Cardiac muscle cell (in vitro differentiated cells and primary cell): ENCODE measurements at regions not wholly inside any gene's neighbourhood (a gene's known extent, or its start where the extent isn't known, plus 50 kb on each side); places are given as distances from the start of the nearest gene placed in this dataset.

Source experiments
- DNase-seq, 2 donors: peaks; one replicate each; pipeline versions ENCODE4 v3.0.0 to v3.0.0-alpha.2; 2010 to 2017; ENCODE audit warnings: low read depth in 1 of 2, low spot score in 1 of 2
- H3K27ac ChIP-seq: fragments of 200-600 bp; sonication (generic); 2 replicates; pipeline ENCODE4 v1.5.1; 2016
- H3K27me3 ChIP-seq: fragments of 200-600 bp; sonication (generic); 2 replicates; pipeline ENCODE4 v1.6.0; 2016; ENCODE audit warnings: control low read depth
- H3K36me3 ChIP-seq: fragments of 200-600 bp; sonication (generic); 2 replicates; pipeline ENCODE4 v1.5.1; 2016; ENCODE audit warnings: control low read depth
- H3K4me1 ChIP-seq: fragments of 200-600 bp; sonication (generic); 2 replicates; pipeline ENCODE4 v1.8.1; 2017; ENCODE audit warnings: low read depth, mild to moderate bottlenecking, mixed run types
- H3K4me3 ChIP-seq: fragments of 200-600 bp; sonication (generic); 2 replicates; pipeline ENCODE4 v1.5.1; 2016; ENCODE audit warnings: mild to moderate bottlenecking
- H3K9me3 ChIP-seq: fragments of 200-600 bp; sonication (generic); 2 replicates; pipeline ENCODE4 v1.5.1; 2017; ENCODE audit warnings: low read depth, mild to moderate bottlenecking, control low read depth
- TF ChIP-seq, protein P1 (sequence below): IDR thresholded peaks from 2 replicates; pipeline ENCODE4 v1.5.1; 2012; ENCODE audit warnings: low read depth, mild to moderate bottlenecking, low read length

DNA sequence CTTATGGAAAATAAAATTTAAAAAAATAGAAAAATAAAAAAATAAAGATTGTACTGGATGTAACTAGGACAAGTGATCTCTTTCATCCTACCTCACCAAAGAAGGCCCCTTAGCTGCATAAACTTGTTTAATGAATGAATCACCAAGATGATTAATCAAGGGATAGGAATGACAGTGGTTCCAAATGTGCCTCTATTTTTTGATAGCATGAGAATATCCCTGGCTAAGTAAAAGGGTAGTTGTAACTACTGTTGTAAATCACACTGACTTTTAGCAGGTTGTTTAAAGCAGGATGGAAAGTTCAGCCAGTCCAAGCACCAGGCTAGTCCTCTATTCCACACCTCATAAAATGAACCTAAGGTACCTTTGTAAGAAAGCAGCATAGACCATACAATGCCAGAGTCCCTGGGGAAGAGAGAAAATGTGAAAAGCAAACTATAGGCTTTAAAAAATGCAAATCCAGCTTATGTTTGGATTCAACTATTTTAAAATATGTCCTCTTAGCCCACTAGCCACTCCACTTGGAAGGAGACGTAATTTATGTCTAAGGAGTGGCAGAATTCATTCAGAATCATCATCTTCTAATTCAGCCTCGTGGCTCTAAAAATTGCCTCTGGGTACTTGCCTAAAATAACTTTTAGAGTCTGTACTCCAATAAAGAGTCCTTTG lies 126.8 kb downstream of the SKIDA1 start:
- Histone ChIP-seq H3K4me1 (peaks cover 12% of the 10 kb centered on the region), H3K4me3 (no peak overlapping the region), H3K36me3 (no peaks in the 10 kb centered on the region), H3K27ac (peak overlapping the region; percentile 52), H3K27me3 (no peaks in the 10 kb centered on the region), H3K9me3 (no peaks in the 10 kb centered on the region)
- no peak for DNase-seq
- TF ChIP-seq, protein P1, sequence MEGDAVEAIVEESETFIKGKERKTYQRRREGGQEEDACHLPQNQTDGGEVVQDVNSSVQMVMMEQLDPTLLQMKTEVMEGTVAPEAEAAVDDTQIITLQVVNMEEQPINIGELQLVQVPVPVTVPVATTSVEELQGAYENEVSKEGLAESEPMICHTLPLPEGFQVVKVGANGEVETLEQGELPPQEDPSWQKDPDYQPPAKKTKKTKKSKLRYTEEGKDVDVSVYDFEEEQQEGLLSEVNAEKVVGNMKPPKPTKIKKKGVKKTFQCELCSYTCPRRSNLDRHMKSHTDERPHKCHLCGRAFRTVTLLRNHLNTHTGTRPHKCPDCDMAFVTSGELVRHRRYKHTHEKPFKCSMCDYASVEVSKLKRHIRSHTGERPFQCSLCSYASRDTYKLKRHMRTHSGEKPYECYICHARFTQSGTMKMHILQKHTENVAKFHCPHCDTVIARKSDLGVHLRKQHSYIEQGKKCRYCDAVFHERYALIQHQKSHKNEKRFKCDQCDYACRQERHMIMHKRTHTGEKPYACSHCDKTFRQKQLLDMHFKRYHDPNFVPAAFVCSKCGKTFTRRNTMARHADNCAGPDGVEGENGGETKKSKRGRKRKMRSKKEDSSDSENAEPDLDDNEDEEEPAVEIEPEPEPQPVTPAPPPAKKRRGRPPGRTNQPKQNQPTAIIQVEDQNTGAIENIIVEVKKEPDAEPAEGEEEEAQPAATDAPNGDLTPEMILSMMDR: no peak

DNA sequence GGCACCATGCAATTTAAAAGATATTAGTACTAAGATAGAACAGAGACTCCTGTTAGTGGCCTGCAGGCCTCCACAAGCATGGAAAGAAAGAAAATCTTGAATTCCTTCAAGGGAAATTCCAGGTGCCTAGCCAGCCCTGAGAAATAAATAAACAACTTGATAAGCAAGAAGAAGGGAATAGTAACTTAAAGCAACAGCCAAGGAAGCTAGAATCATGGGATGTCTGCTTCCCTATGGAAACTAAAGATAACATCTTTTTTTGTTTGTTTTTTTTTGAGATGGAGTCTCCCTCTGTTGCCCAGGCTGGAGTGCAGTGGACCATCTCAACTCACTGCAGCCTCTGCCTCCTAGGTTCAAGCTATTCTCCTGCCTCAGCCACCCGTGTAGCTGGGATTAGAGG lies 128.6 kb downstream of the SKIDA1 start:
- Histone ChIP-seq H3K27ac (no peak overlapping the region), H3K9me3 (no peaks in the 10 kb centered on the region), H3K27me3 (no peaks in the 10 kb centered on the region), H3K4me1 (peaks cover 12% of the 10 kb centered on the region), H3K36me3 (no peaks in the 10 kb centered on the region), H3K4me3 (no peak overlapping the region)
- TF ChIP-seq, protein P1: no peak
- DNase-seq: no peak

DNA sequence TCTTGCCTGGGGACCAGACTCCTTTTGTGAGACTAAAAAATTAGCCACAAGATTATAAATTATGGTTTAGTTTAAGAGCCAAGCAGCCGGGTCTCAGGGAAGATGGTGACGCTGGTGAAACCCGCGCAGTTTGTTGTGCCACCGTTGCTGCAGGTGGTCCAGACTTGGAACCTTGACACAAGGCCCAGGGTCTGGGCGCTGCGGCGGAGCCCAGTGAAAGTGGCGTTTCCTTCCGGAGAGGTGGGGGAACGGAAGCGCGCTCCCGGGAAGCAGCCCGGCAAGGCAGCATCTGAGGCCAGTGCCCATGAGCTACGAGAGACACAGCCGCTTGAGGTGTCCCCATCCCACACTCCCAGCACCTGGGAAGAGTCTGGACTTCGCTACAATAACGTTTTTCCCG lies 131.6 kb downstream of the SKIDA1 start:
- no peak overlapping the region for H3K4me3 ChIP-seq
- H3K4me1 ChIP-seq: peaks cover 2% of the 10 kb centered on the region
- no peak overlapping the region for H3K27ac ChIP-seq
- DNase-seq: no peak
- no peaks in the 10 kb centered on the region for H3K9me3 ChIP-seq
- no peaks in the 10 kb centered on the region for H3K36me3 ChIP-seq
- H3K27me3 ChIP-seq: no peaks in the 10 kb centered on the region
- TF ChIP-seq, protein P1: no peak

DNA sequence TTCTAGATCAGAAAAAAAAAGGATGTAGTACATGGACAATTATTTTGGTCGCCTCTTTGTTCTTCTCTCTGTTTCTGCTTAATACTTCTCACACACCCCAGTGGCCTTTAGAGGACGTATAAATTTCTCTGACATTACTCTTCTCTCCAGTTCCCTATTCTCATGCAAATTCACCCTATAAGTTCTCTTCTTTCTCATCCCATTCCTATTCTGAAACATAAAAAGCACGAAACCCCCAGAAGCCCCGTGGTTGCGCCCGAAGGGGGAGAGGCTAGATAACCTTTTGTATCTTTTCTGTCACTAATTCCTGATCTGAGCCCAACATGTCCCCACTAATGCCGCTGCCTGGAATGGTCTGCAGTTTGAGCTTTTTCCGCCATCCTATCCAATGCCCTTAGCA lies 136.9 kb downstream of the SKIDA1 start:
- TF ChIP-seq, protein P1: no peak
- Histone ChIP-seq H3K27me3 (no peaks in the 10 kb centered on the region), H3K27ac (no peak overlapping the region), H3K4me1 (no peaks in the 10 kb centered on the region), H3K4me3 (no peak overlapping the region), H3K36me3 (no peaks in the 10 kb centered on the region), H3K9me3 (no peaks in the 10 kb centered on the region)
- DNase-seq: no peak

DNA sequence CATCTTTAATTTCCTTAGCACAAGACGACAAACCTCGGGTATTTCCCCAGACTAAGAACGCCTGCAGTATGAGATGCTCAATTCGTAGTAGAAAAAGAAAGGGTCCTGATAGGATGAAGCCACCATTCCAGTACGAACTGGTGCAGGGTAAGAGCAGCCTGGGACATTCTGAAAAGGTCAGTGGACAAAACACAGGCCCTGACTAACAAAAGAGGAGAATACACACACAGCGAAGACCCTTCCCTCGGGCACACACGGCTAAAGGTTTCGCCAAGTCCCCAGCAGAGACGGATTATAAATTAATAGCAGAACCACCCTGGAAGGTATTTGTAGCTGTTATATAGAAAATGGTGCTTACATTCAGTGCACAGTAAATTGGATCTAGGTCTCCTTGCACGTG lies 137.6 kb downstream of the SKIDA1 start:
- TF ChIP-seq, protein P1: no peak
- DNase-seq: no peak
- Histone ChIP-seq H3K36me3 (no peaks in the 10 kb centered on the region), H3K4me1 (no peaks in the 10 kb centered on the region), H3K4me3 (no peak overlapping the region), H3K27ac (no peak overlapping the region), H3K27me3 (no peaks in the 10 kb centered on the region), H3K9me3 (no peaks in the 10 kb centered on the region)
